KMS-11 (cell line): ENCODE measurements at regions not wholly inside any gene's neighbourhood (a gene's known extent, or its start where the extent isn't known, plus 50 kb on each side); places are given as distances from the start of the nearest gene placed in this dataset.
"Not testable (repeated sequence)": the region's sequence is repeated elsewhere in the genome, so short reads cannot be mapped to it uniquely, and the experiment has no call there.

Experiments used
- H2AFZ ChIP-seq: fragments of 200-600 bp; sonication (generic); 2 replicates; pipeline ENCODE4 v1.6.1; 2016; ENCODE audit warnings: antibody characterized with exemption, mixed run types, low read depth
- H3K27ac ChIP-seq: fragments of 200-600 bp; sonication (generic); 2 replicates; pipeline ENCODE4 v1.6.1; 2016; ENCODE audit warnings: mild to moderate bottlenecking, mixed run types
- H3K27me3 ChIP-seq: fragments of 200-600 bp; sonication (generic); 2 replicates; pipeline ENCODE4 v1.6.1; 2017; ENCODE audit warnings: mild to moderate bottlenecking, low read depth, mixed run types, moderate library complexity; ENCODE audit not compliant: insufficient read depth
- H3K36me3 ChIP-seq: fragments of 200-600 bp; sonication (generic); 2 replicates; pipeline ENCODE4 v1.6.1; 2017; ENCODE audit warnings: mild to moderate bottlenecking, mixed run types; ENCODE audit not compliant: insufficient read depth
- H3K4me1 ChIP-seq: fragments of 200-600 bp; sonication (generic); 2 replicates; pipeline ENCODE4 v1.6.1; 2016; ENCODE audit warnings: mild to moderate bottlenecking, low read depth, mixed run types; ENCODE audit not compliant: poor library complexity, severe bottlenecking
- H3K4me2 ChIP-seq: fragments of 200-600 bp; sonication (generic); 2 replicates; pipeline ENCODE4 v1.7.0; 2016; ENCODE audit warnings: mild to moderate bottlenecking, mixed run types
- H3K4me3 ChIP-seq: fragments of 200-600 bp; sonication (generic); IDR thresholded peaks from 2 replicates; pipeline ENCODE4 v1.6.1; 2017; ENCODE audit warnings: low read depth, low read length, mixed read lengths; ENCODE audit not compliant: insufficient read depth
- H3K79me2 ChIP-seq: fragments of 200-600 bp; sonication (generic); 2 replicates; pipeline ENCODE4 v1.6.1; 2016; ENCODE audit warnings: low read depth, mixed run types; ENCODE audit not compliant: insufficient read depth
- H3K9ac ChIP-seq: fragments of 200-600 bp; sonication (generic); 2 replicates; pipeline ENCODE4 v1.6.1; 2016; ENCODE audit warnings: mild to moderate bottlenecking, mixed run types
- H4K20me1 ChIP-seq: fragments of 200-600 bp; sonication (generic); 2 replicates; pipeline ENCODE4 v1.6.1; 2016; ENCODE audit warnings: mild to moderate bottlenecking, mixed run types; ENCODE audit not compliant: insufficient read depth
- CTCF ChIP-seq: fragments of 200-600 bp; sonication (generic); conservative IDR thresholded peaks from 2 replicates; pipeline ENCODE4 v1.6.1; 2017; ENCODE audit warnings: low read depth, mild to moderate bottlenecking, antibody characterized with exemption, low read length, moderate library complexity, mixed read lengths

- H2AFZ ChIP-seq = no peak overlapping the region
- H3K4me2 ChIP-seq = no peak overlapping the region
- no peaks in the 10 kb centered on the region for H4K20me1 ChIP-seq
- no peaks in the 10 kb centered on the region for H3K27me3 ChIP-seq
- H3K4me1 ChIP-seq = no peaks in the 10 kb centered on the region
- TF ChIP-seq CTCF = no peak
- no peak overlapping the region for H3K9ac ChIP-seq
- H3K36me3 ChIP-seq = no peaks in the 10 kb centered on the region
- no peaks in the 10 kb centered on the region for H3K79me2 ChIP-seq
- H3K4me3 ChIP-seq = no peak overlapping the region
- H3K27ac ChIP-seq = no peak overlapping the region
These were observed 106.2 kb downstream of the ERMARD start for GRCh38 chr6:169857343-169858292.

- H3K27me3 ChIP-seq, H3K27ac ChIP-seq: not testable (repeated sequence)
These were observed 105.3 kb downstream of the ERMARD start for GRCh38 chr6:169856442-169857342.

GRCh38 chr6:169854813-169855212 is 103.4 kb downstream of the ERMARD start:
- H3K4me2 ChIP-seq = no peak overlapping the region
- no peaks in the 10 kb centered on the region for H3K27me3 ChIP-seq
- no peak overlapping the region for H2AFZ ChIP-seq
- H4K20me1 ChIP-seq = no peaks in the 10 kb centered on the region
- H3K4me3 ChIP-seq = no peak overlapping the region
- no peak overlapping the region for H3K9ac ChIP-seq
- no peak for TF ChIP-seq CTCF
- H3K27ac ChIP-seq = no peak overlapping the region
- H3K79me2 ChIP-seq = no peaks in the 10 kb centered on the region
- no peaks in the 10 kb centered on the region for H3K36me3 ChIP-seq
- no peaks in the 10 kb centered on the region for H3K4me1 ChIP-seq

More at GRCh38 chr6:169856442-169857342, 105.3 kb downstream of the ERMARD start:
- not testable (repeated sequence) for H3K4me1 ChIP-seq, H3K79me2 ChIP-seq, H2AFZ ChIP-seq, H3K4me2 ChIP-seq, H3K36me3 ChIP-seq, H3K4me3 ChIP-seq, H4K20me1 ChIP-seq, H3K9ac ChIP-seq

GRCh38 chr6:169854083-169854725 is 102.8 kb downstream of the ERMARD start:
- Histone ChIP-seq H3K4me3 (no peak overlapping the region), H2AFZ (no peak overlapping the region), H4K20me1 (no peaks in the 10 kb centered on the region), H3K27ac (no peak overlapping the region), H3K4me1 (no peaks in the 10 kb centered on the region), H3K4me2 (no peak overlapping the region), H3K9ac (no peak overlapping the region), H3K27me3 (no peaks in the 10 kb centered on the region), H3K79me2 (no peaks in the 10 kb centered on the region), H3K36me3 (no peaks in the 10 kb centered on the region)
- no peak for TF ChIP-seq CTCF
